Islet of Langerhans (tissue), 1 donor: ENCODE measurements at regions not wholly inside any gene's neighbourhood (a gene's known extent, or its start where the extent isn't known, plus 50 kb on each side); places are given as distances from the start of the nearest gene placed in this dataset.

Source experiments
- FAIRE-seq: peaks from one replicate; lab custom pipeline; 2011; peaks lifted over from hg19 to GRCh38; lab: Jason Lieb, UNC

DNA sequence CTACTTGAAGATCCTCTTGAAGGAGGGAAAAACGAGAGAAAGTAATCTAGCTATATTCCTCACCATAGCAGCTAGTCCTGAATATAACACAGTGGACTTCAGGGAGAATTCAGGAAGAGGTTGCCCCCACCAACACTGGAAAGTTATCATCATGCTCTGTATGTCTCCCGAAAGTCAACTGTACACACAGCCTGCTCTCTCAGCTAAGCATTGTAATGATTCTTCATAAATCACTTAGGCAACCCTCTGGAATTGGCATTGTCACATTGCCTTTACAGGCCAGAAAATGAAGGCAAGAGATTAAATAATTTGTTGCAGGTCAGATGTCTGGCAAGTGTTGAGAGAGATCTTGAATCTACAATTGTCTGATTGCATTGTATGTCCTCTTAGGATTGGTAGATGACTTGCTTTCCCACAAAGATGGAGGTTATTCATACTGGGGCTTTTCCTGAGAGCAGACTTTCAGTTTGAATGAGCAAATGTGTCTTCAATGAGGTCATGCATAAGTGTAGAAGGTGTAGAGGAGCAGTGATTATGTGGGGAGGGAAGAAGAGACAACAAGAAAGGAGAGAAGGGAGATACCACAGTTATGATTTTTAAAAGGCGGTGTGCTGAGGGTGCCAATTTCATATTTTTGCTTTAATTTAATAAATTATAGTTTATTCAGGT lies 667.2 kb downstream of the DCDC2C start:
- FAIRE-seq: no peak

- no peak for FAIRE-seq
These were observed 677.7 kb downstream of the DCDC2C start for GRCh38 chr2:4381049-4381448.

DNA sequence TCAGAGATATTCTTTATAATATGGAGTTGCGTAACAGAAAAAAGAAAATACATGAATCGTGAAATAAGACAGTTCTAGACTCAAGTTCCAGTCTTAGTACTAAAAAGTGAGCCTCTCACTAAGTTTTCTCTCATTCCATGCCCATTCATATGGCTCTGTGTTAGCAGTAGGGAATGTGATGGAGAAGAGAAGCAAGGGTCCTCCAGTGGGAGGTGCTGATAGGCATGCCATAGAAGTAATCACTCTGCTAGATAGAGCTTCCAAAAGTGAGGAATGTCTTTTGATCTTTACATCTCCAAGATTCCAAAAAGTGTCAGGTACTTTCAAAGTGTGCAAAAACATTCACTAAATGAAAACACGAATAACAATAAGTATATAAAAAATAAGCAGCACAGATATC lies 678.4 kb downstream of the DCDC2C start:
- FAIRE-seq: no peak

GRCh38 chr2:4391013-4391412 lies 687.6 kb downstream of the DCDC2C start:
- no peak for FAIRE-seq

DNA sequence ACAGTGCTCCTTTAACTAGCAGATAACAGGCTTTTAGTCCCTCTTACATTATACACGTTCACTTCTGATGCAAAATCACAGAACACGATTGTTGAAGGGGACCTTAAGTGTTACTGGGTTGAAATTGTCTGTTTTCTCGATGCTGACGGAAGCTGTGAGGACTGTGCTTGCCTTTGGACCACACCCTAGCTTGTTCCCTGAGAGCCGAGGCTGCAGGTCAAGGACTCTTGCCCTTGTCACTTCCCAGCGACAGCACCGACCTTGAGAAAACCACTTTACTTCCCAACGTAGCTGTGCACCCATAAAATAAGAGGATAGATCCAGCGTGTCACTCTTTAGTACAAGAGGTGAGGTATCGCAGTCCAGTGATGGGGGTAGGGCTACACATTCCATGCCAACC lies 701.0 kb downstream of the DCDC2C start:
- no peak for FAIRE-seq

DNA sequence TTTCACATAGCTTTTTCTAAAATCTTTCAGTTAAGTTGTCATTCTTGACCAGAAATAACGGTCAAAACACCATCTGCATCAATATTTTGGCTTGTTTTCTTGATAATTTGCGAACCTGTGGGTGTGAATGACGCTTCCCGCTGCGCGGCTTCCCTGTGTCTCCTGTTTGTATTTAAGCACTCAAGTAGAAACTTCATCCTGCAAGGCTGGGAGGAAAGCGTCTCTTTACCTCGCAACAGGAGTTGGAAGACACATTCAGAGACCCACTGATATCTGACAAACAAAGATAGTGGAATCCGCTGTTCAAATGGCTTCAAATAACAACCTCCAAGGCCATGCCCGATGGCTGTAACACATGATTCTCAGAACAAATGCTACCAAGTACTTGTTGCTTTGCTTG lies 704.9 kb downstream of the DCDC2C start:
- FAIRE-seq: no peak

- no peak for FAIRE-seq
These were observed 709.3 kb downstream of the DCDC2C start for GRCh38 chr2:4412637-4413187.

DNA sequence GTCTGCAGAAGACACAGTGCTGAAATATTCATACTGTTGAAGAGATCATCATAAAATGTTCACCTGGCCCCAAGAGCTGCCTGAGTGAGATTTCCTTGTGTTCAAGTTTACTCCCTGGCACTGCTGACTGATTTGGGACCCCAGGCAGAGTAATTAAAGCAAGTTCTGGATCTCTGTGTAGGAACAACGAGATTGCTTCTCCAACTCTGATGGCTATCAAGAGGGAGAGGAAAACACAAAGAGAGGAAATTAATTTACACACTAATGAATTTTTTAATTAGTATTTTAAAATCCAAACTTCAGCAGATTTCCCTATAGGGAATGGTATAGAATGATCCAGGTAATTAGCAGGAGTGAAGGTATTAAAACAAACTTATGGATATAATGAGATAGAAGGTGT lies 711.8 kb downstream of the DCDC2C start:
- no peak for FAIRE-seq

DNA sequence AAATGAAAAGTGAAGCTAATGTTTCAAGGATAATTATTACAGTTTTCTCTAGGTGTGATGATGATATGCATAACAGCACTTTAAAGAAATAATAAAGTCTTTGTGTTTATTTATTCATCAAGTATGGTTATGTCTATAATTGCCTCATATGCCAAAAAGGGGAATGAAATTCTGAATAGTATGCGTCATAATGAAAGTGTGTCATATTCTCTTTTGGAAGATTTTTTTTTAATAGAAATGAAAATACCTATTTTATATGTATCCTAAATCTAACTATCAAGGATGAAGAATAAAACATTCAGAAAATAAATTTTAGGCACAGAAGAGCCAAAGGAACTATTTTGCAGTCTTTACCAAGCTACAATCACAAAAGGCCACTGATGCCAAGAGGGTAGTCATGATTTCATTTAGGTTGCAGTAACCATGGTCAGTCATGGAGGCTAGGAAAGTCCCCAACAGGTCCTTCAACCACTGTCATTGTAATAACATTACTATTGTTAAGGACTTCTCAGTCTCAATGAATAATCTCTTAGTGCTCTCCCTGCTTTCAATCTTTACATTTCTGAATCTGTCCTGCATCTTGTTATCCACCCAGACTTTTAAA lies 712.5 kb downstream of the DCDC2C start:
- FAIRE-seq: no peak

DNA sequence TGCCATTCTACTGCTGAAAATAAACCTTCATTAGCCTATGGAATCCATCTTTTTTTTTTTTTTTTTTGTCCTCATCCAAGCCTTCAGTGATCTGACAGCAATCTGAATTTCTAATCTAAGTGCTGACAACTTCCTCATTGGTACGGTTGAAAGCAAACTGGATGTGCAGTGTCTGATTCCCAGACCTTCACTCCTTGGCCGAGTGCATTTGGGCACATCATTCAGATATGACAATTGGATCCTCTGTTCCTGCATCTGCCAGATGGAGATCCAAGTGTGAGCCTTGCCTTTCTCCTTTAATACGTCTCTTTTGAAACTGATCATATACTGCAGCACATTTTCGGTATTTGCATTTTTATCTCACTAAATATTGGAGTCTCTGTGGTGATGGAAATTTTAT lies 713.1 kb downstream of the DCDC2C start:
- no peak for FAIRE-seq

GRCh38 chr2:4417771-4418170 lies 714.4 kb downstream of the DCDC2C start:
- FAIRE-seq: peak; percentile 61

- FAIRE-seq: no peak
These were observed 716.7 kb downstream of the DCDC2C start for GRCh38 chr2:4420032-4420431.

DNA sequence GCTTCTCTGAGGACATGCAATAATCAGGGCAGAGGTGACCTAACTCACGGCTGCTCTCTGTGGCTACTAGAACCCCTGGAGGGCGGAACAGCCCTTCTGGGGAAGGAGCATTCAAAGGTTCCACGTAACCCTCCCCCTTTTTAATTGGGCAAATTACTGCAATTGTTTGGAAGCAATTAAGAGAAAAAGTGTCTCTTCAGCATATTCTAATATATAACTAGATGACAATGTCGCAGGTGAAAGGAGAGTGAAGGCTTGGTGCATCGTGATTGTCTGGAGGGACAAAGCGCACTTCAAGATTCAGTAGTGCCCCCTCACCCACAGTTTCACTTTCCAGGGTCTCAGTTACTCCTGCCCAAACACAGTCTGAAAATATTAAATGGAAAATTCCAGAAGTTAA lies 720.8 kb downstream of the DCDC2C start:
- FAIRE-seq: no peak

DNA sequence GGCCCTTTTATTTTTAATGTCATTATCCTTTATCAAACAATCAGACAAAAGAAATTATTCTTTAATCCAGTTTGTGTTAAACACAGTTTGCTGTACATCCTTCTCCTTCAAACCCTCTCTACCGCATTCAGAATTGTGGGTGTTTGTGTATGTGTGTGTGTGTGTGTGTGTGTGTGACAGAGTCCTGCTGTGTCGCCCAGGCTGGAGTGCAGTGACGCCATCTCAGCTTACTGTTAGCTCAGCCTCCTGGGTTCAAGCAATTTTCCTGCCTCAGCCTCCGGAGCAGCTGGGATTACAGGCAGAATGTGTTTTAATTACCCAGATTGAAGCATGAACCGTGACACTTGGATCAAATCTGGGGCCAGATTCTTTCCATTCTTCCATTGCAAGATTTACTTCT lies 723.7 kb downstream of the DCDC2C start:
- FAIRE-seq: no peak

DNA sequence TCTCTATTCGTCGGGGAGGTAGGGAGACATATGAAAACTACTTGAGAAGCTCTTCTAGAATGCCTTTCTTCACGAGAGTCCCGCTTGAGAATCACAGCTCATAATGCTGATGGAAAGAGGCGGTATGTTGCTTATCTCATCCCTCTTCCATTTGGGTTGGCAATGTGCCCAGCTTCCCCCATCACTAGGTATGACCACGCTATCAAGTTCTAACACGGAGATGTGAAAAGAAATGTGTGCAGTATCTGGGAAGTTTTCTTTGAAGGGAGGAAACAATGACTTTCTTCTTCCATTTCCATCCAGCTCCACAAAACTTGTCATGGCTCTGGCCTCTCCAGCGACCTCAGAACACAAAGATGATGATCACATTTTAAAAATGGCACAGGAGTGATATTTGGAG lies 742.4 kb downstream of the DCDC2C start:
- no peak for FAIRE-seq

- no peak for FAIRE-seq
These were observed 751.5 kb downstream of the DCDC2C start for GRCh38 chr2:4454907-4455306.

DNA sequence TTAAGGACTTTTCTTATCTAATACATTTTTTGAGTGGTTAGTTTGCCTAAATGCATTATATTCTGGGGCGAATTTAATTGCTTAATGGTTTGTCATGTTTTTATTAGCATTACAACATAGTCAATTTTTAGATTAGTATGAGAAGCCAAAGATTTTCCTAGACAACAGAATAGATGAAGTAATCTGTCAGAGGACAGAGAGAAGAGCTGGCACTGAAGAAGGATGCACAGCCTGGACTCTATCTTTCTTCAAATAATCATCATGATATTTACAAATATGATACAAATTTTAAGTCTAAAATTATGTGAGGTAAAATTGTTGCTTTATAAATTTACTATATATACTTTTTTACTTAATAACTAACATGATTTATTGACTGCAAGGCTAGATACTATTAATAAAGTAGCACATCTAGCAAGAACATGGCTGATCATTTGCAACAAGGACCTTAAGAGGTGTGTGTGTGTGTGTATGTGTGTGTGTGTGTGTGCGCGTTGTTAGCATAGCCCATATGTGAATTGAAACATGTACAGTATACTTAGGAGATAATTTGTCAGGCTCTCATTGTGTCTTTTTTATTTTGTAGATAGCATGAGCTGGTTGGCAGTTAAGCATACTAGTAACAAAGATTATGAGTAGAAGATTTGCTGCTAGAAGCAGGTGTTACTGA lies 752.2 kb downstream of the DCDC2C start:
- FAIRE-seq: no peak

DNA sequence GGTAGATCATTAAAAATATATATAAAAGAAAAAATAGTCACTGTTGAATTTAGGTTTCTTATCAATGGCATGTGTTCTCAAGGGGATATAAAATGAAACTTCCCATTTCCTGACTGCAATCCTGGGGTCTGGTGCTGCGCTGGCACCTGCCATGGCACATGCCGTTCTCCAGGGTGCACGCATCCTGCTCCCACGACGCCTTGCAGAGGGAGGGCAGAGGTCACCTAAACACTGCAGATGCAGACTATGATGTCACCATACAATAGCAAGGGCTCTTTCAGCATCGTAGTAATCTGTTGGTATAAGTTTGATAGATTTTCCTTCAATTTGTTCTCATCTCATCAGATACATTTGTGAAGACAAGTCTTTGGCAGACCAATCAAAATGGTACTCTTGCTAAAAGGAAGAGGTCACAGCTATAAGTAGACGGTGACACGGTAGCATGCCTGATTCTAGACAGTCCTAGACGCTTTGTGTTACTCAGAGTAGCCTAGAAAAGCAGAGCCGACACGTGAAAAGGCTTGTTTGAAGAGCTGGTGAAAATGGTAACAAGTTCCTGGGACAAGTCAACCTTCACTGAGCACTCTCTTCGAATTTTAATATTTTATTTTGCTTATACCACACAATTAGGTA lies 761.4 kb downstream of the DCDC2C start:
- FAIRE-seq: no peak

- FAIRE-seq: no peak
These were observed 762.3 kb downstream of the DCDC2C start for GRCh38 chr2:4465671-4466070.

DNA sequence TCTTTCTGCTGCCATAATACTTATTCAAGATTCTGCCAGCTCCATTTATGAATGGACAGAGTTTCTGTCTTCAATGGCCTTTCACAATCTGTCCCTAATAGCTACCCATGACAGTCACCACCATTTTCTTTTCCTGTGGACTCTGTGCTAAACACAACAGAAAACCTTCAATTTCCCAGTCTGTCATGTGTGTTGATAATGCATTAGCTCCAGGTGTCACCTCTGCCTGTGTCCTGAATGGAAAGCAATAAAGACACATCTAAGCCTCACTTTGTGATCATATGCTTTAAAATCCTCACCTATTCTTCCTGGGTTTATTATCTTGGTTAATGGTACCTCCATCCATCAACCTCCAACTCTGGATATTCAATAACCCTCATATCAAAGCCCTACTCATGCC lies 772.2 kb downstream of the DCDC2C start:
- no peak for FAIRE-seq

- FAIRE-seq: no peak
These were observed 779.7 kb downstream of the DCDC2C start for GRCh38 chr2:4483050-4483449.

DNA sequence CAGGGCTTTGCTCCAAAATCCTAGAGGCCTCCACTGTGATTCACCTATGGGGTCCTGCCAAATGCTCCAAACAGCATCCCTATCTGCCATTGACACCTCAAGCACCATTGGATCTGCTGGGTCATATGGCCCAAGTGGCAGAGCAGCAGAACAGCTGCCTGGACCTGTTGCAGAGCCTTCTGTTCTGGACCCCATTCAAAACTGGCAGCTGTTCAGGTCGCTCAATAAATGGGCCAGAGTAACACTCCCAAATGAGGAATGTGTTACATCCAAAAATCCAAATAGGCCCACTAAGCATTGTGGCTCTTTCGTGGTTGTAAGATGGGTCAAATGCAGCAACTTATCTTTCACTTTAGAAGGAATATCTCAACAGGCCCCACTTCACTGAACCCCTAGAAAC lies 783.6 kb downstream of the DCDC2C start:
- FAIRE-seq: no peak
